ENCODE measurements at regions not wholly inside any gene's neighbourhood (a gene's known extent, or its start where the extent isn't known, plus 50 kb on each side); places are given as distances from the start of the nearest gene placed in this dataset.
"Not testable (repeated sequence)": the region's sequence is repeated elsewhere in the genome, so short reads cannot be mapped to it uniquely, and the experiment has no call there.

DNA sequence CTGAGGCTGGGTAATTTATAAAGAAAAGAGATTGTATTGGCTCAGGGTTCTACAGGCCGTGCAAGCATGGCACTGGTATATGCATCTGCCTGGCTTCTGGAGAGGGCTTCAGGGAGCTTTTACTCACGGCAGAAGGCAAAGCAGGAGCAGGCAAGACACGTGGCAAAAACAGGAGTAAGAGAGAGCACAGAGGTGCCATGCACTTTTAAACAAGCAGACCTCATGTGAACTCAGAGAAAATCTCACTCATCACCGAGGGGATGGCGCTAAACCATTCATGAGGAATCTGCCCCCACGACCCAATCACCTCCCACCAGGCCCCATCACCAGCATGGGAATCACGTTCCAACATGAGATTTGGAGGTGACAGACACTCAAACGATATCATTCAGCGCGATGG is 400.7 kb upstream of the RUNX1 start:
- no peak overlapping the region for H3K4me3 Mint-ChIP-seq

DNA sequence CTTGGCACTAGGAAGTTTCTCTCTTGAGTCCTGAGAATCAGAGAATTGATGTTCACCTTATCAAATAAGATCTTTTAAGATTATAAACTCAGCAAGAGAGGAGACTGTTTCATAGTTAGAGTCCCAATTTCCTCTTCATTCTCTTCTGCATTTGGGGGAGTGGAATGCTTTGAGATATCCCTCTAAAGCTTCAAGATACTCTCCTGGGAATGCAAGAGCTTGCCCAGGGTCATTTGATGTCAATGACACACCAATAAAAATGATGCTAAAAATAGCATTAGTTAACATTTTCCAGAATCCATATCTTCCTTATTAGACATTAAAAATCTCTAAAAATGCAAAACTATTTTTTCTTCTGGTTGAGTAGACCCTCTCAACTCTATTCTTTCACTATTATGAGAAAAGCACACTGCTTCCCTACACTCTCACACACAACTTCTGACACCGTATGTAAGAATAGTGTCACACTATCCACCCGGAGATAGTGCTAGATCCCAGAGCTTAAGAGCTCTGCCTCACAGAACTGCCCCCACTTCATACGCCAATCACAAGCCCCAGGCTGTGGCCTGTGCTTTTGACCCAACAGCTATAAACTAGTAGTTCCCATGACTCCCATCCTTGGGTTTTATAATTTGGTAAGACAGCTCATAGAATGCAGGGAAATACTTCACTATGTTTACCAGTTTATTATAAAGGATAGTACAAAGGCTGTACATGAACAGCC is 399.9 kb upstream of the RUNX1 start:
- H3K4me1 Mint-ChIP-seq (ENCODE audit: low read depth) = no peaks in the 10 kb centered on the region
- H3K27me3 Mint-ChIP-seq = no peaks in the 10 kb centered on the region
- H3K9me3 Mint-ChIP-seq = peaks cover 13% of the 10 kb centered on the region
- peaks cover 6% of the 10 kb centered on the region for H3K36me3 Mint-ChIP-seq (ENCODE audit: low read depth)
- H3K4me3 Mint-ChIP-seq = no peak overlapping the region
- no peak overlapping the region for H3K27ac Mint-ChIP-seq

More for the DNA sequence above, 400.7 kb upstream of the RUNX1 start:
- Mint-ChIP-seq H3K27me3 (no peaks in the 10 kb centered on the region), H3K9me3 (peaks cover 13% of the 10 kb centered on the region), H3K4me1 (ENCODE audit: low read depth) (no peaks in the 10 kb centered on the region), H3K27ac (no peak overlapping the region), H3K36me3 (ENCODE audit: low read depth) (peaks cover 6% of the 10 kb centered on the region)

DNA sequence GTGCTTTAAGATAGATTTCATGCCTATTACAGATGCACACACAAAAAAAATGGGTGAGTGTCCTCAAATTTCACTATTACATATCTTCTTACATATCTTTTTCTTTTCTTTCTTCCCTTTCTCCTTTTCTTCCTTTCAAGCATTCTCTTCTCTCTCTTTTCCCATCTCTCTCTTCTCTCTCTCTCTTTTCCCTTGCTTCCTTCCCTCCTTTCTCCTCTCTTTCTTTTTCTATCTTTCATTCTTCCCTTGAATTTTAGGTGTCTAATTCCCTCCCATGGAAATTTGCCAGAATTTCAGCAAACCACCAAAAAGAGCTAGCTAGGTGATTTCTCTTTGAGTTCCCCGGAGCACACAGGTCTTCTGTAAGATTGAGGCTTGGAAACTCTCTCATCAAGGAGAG is 395.3 kb upstream of the RUNX1 start:
- Mint-ChIP-seq H3K36me3 (ENCODE audit: low read depth) (no peaks in the 10 kb centered on the region), H3K9me3 (no peaks in the 10 kb centered on the region), H3K27ac (no peak overlapping the region), H3K27me3 (no peaks in the 10 kb centered on the region), H3K4me3 (no peak overlapping the region), H3K4me1 (ENCODE audit: low read depth) (no peaks in the 10 kb centered on the region)

DNA sequence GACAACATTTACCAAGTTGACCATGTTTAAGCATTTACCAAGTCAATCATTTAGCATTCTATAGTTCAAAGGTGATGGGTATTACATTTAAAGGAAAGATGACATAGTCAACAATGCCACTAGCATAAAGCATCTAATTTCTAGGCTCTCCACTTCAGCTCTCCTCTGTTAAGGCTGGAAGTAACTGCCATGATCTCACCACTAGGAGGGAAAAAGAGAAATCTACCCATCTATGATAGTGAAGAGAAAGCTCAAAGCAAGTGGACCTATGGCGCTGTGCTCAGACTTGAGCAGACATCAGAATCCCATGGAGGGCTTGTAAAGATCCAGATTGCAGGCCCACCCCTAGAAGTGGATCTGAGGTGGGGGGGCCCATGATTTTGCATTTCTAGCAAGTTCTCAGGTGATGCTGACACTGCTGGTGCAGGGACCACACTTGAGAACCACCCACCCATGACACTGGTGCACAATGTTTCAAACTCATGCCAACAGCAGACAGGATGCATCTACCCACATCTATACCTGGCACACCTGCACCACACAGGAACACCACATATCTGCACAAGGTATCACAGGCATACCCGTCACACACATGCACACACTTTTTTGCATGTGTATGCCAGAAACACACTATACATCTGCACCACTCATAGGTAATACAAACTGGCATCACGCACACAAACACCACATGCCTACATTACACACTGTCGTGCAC is 392.9 kb upstream of the RUNX1 start:
- Mint-ChIP-seq H3K27ac (no peak overlapping the region), H3K4me1 (ENCODE audit: low read depth) (peaks cover 16% of the 10 kb centered on the region), H3K36me3 (ENCODE audit: low read depth) (no peaks in the 10 kb centered on the region), H3K4me3 (no peak overlapping the region), H3K9me3 (no peaks in the 10 kb centered on the region), H3K27me3 (no peaks in the 10 kb centered on the region)

DNA sequence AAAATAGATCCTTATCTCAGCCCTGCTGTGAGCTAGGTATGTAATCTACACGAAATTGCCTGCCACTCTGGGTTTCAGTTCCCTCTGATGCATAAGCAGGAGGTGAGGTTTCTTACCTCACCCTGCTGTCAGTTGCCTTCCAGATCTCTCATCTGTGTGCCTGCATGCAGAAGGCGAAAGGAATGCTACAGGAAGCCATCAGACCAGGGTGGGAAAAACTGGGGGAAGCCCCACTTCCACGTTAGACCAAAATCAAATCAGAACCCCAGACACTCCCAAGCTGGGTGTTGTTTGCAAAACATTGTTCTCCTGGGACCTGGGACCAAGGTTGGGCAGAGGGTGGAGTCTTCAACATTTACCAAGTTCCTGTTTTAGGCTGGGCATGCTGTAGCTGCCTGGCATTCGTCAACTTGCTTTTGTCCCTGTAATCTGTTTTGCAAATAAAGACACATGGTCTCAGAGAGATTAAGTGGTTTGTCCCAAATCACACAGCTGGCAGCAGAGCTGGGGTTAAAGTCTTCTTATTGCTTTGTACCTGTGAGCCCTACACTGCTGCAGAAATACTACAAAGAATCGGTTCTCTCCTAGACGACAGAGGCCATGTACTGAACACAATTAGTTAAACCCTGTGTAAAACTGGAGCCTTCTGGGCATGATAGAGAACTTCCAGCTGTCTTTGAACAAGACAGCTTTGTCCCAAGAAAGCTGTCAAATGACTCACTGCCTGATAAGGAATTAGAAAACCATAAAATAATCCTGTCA is 389.7 kb upstream of the RUNX1 start:
- Mint-ChIP-seq H3K36me3 (ENCODE audit: low read depth) (no peaks in the 10 kb centered on the region), H3K27me3 (no peaks in the 10 kb centered on the region), H3K9me3 (peaks cover 6% of the 10 kb centered on the region), H3K27ac (no peak overlapping the region), H3K4me1 (ENCODE audit: low read depth) (peaks cover 16% of the 10 kb centered on the region), H3K4me3 (peak overlapping the region; percentile 37)

DNA sequence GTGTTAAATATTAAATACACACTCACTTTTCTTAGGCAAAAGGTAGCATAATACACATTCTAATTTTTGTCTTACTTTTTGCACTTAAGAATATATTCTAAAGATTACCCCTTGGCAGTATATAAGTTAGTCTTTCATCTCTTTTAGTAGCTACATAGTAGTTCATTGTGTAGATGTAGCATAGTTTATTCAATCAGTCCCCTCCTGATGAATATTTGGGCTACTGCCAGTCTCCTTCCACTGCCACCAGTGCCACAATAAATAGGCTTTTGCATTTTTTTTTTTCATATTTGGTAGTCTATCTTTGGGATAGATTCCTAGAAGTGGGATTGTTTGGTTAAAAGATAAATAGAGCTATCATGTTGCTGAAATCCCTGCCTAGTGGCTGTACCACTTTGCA is 388.8 kb upstream of the RUNX1 start:
- H3K27ac Mint-ChIP-seq = no peak overlapping the region
- peaks cover 16% of the 10 kb centered on the region for H3K4me1 Mint-ChIP-seq (ENCODE audit: low read depth)
- no peaks in the 10 kb centered on the region for H3K27me3 Mint-ChIP-seq
- peaks cover 3% of the 10 kb centered on the region for H3K36me3 Mint-ChIP-seq (ENCODE audit: low read depth)
- H3K4me3 Mint-ChIP-seq = no peak overlapping the region
- peaks cover 14% of the 10 kb centered on the region for H3K9me3 Mint-ChIP-seq

DNA sequence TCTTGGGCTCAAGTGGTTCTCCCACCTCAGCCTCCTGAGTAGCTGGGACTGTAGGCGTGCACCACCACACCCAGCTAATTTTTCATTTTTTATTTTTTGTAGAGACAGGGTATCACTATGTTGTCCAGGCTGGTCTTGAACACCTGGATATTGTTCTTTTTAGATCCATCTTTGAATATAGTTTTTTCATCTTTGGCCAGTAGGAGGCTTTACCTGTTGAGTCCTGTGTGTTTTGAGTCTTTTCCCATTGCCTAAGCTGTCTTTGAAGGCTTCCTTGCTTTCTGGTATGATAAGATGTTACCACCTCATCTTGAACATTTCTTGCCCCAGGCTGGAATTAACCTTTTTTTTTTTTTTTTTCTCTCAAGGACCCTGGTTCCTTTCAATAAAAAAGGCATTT is 387.8 kb upstream of the RUNX1 start:
- Mint-ChIP-seq H3K4me3 (no peak overlapping the region), H3K9me3 (peaks cover 23% of the 10 kb centered on the region), H3K27me3 (no peaks in the 10 kb centered on the region), H3K4me1 (ENCODE audit: low read depth) (peaks cover 16% of the 10 kb centered on the region), H3K36me3 (ENCODE audit: low read depth) (peaks cover 5% of the 10 kb centered on the region), H3K27ac (no peak overlapping the region)

DNA sequence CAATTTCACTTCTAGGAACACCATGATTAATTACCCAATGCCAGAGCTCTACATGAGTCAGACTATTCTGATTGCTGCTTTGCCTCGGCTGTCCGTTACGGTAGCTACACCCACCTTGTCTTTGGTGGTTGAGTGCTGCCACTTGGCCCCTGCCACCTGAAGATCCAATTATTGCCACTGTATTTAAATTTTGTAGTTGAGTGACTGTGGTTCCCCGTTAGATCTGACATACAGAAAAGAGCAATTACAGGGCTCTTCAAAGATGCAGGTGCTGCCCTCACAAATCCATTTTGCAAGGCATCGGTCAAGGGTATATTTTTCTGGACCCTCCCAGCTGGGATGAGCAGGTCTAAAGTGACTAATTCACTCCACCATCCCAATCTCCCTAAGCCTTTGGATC is 383.5 kb upstream of the RUNX1 start:
- H3K27ac Mint-ChIP-seq; H3K4me3 Mint-ChIP-seq; H3K27me3 Mint-ChIP-seq; H3K36me3 Mint-ChIP-seq (ENCODE audit: low read depth): not testable (repeated sequence)
- Mint-ChIP-seq H3K4me1 (ENCODE audit: low read depth) (peaks cover 15% of the 10 kb centered on the region), H3K9me3 (peaks cover 30% of the 10 kb centered on the region)

DNA sequence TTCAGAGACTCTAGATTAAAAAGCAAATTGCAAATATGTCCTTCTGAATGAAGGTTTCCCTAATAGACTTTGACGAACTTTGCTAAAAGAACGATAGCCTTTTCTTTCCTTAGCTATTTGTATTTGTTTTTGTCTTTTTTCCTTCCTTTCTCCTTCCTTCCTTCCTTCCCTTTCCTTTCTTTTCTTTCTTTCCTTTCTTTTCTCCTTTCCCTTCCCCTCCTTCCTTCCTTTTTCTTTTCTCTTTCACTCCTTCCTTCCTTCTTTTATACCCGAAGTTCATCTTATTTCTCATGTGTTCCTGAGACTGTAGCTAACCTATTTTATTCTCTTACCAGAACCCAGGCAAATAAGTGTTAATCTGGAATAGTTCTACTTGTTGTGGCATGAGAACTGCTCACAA is 381.2 kb upstream of the RUNX1 start:
- peaks cover 29% of the 10 kb centered on the region for H3K4me1 Mint-ChIP-seq (ENCODE audit: low read depth)
- no peak overlapping the region for H3K4me3 Mint-ChIP-seq
- no peak overlapping the region for H3K27ac Mint-ChIP-seq
- H3K9me3 Mint-ChIP-seq = peaks cover 30% of the 10 kb centered on the region
- H3K36me3 Mint-ChIP-seq (ENCODE audit: low read depth) = peaks cover 5% of the 10 kb centered on the region
- H3K27me3 Mint-ChIP-seq = peaks cover 13% of the 10 kb centered on the region

DNA sequence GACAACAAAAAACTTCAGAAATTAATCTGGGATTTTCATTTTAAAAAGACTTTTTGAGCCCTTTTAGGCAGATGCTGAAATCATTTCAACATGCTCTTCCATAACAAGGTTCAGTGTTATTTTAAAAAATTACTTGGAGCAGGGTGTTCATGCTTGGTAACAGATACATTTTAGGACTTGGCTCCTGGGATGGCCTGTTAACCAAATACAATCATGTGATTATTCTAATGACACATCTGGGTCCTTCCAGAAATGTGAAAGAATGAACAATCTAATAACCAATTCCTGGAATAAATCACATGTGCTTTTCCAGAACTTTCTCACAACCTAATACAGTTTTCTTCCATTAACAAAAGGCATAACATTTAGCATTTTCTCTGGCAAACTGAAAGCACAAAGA is 379.8 kb upstream of the RUNX1 start:
- no peak overlapping the region for H3K4me3 Mint-ChIP-seq
- H3K4me1 Mint-ChIP-seq (ENCODE audit: low read depth) = peaks cover 29% of the 10 kb centered on the region
- no peak overlapping the region for H3K27ac Mint-ChIP-seq
- H3K27me3 Mint-ChIP-seq = peaks cover 13% of the 10 kb centered on the region
- peaks cover 5% of the 10 kb centered on the region for H3K36me3 Mint-ChIP-seq (ENCODE audit: low read depth)
- H3K9me3 Mint-ChIP-seq = peaks cover 26% of the 10 kb centered on the region

DNA sequence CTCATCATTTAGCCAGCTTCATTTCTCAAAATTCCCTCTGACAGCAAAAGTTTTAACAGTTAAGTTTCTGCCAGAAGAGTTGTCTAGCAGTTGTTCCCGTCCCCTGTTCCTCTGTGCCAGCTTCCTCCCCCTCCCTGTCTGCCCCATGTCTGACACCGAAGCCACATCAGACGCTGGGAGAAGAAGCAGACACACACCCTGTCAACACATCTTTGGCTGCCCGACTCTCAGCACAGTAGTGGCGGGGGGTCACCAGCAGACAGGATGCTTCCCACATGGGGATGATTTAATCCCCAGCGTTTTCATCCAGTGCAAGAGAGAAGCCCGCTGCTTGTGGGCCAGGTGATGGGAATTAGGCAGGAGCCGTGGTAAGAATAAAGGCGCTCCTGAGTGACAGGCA is 379.4 kb upstream of the RUNX1 start:
- H3K27ac Mint-ChIP-seq = peak overlapping the region; percentile 63
- H3K9me3 Mint-ChIP-seq = peaks cover 21% of the 10 kb centered on the region
- H3K4me3 Mint-ChIP-seq = peak overlapping the region; percentile 56
- H3K36me3 Mint-ChIP-seq (ENCODE audit: low read depth) = peaks cover 5% of the 10 kb centered on the region
- peaks cover 13% of the 10 kb centered on the region for H3K27me3 Mint-ChIP-seq
- H3K4me1 Mint-ChIP-seq (ENCODE audit: low read depth) = peaks cover 33% of the 10 kb centered on the region

DNA sequence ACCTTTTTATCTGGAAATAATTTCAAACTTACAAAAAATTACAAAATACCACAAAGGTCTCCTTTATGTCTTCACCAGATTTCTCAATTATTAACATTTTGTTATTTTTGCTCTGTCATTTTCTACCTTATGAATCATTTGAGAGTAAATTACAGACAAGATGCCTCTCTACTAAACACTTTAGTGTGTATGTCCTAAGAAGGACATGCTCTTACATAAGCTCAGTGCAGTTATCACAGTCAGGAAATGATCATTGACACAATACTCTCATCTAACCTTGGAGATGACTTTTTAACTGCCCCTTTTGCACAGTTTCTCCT is 378.9 kb upstream of the RUNX1 start:
- H3K4me1 Mint-ChIP-seq (ENCODE audit: low read depth) = peaks cover 35% of the 10 kb centered on the region
- no peak overlapping the region for H3K27ac Mint-ChIP-seq
- peak overlapping the region; percentile 56 for H3K4me3 Mint-ChIP-seq
- peaks cover 3% of the 10 kb centered on the region for H3K36me3 Mint-ChIP-seq (ENCODE audit: low read depth)
- peaks cover 16% of the 10 kb centered on the region for H3K9me3 Mint-ChIP-seq
- H3K27me3 Mint-ChIP-seq = peaks cover 13% of the 10 kb centered on the region

DNA sequence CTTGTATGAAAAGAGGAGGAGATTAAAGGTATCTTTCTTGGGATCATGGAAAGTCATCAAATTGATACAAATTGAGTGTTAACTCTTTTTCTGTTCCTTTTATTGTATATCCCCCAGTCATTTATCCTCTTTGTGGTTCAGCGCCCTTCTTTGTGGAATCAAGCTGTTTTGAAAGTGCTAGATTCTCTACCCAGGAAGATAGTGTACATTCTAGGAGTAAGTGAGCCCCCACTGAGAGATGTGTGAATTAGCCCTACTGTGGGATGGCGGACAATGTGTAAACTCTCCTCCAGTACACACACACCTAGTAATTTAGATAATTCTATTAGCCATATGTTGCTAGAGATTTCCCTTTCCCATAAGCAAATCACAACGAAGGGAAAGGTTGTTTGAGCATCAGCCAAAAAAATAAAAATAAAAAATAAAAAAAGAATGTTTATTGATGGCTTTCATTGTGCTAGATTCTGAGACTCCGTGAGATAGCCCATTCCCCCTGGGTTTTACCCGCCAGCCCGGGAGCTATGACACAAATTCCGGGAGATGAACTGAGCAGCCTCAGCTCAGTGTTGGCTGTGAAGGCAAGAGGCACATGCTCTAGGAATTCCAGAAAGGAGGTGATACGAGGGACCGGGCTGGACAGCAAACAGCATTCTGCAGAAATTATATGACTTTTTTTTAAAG is 378.4 kb upstream of the RUNX1 start:
- peak overlapping the region; percentile 10 for H3K4me3 Mint-ChIP-seq
- H3K4me1 Mint-ChIP-seq (ENCODE audit: low read depth) = peaks cover 35% of the 10 kb centered on the region
- peaks cover 14% of the 10 kb centered on the region for H3K9me3 Mint-ChIP-seq
- H3K36me3 Mint-ChIP-seq (ENCODE audit: low read depth) = no peaks in the 10 kb centered on the region
- peaks cover 13% of the 10 kb centered on the region for H3K27me3 Mint-ChIP-seq
- peak overlapping the region; percentile 70 for H3K27ac Mint-ChIP-seq

DNA sequence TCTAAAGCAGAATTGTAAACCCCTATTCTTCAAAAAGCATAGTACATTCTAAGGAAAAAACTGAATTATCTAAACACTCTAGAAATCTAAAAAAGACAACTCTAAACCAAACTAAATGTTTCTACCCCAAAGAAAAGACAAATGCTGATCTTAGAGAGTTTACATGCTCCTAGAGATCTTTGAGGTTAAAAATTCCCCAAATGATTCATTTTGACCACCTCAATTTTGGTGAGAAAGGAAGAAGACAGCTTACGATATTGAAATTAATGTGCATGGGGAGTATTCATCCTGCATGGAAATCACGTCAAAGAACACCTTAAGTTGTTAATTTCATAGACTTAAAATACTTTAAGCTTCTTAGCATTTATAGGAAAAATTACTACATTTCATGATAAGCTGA is 377.8 kb upstream of the RUNX1 start:
- H3K4me3 Mint-ChIP-seq = peak overlapping the region; percentile 10
- peaks cover 2% of the 10 kb centered on the region for H3K36me3 Mint-ChIP-seq (ENCODE audit: low read depth)
- peak overlapping the region; percentile 70 for H3K27ac Mint-ChIP-seq
- peaks cover 13% of the 10 kb centered on the region for H3K27me3 Mint-ChIP-seq
- H3K4me1 Mint-ChIP-seq (ENCODE audit: low read depth) = peaks cover 35% of the 10 kb centered on the region
- H3K9me3 Mint-ChIP-seq = peaks cover 15% of the 10 kb centered on the region

DNA sequence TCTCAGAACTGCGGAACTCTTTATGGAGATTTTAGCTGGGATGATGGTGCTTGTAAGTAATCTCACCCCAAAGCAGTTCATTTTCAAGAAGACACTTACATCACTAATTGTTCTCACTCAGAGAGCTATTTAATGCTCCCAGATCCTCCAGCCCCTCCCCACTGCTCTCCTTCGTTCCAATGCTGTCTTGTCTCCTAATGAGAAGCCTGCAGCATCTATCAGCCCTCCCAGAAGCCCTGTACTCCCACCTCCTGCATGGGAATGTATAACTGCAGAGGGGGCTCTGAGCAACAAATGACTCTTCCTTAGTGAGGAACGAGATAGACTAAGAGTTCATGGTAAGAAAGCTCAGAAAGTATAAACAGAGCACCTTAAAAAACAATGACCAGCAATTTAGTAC is 377.4 kb upstream of the RUNX1 start:
- peak overlapping the region; percentile 70 for H3K27ac Mint-ChIP-seq

More for the DNA sequence above, 377.4 kb upstream of the RUNX1 start:
- peaks cover 15% of the 10 kb centered on the region for H3K9me3 Mint-ChIP-seq
- H3K27me3 Mint-ChIP-seq = peaks cover 11% of the 10 kb centered on the region
- H3K36me3 Mint-ChIP-seq (ENCODE audit: low read depth) = peaks cover 5% of the 10 kb centered on the region
- no peak overlapping the region for H3K4me3 Mint-ChIP-seq
- H3K4me1 Mint-ChIP-seq (ENCODE audit: low read depth) = peaks cover 35% of the 10 kb centered on the region
